ENCODE measurements at regions not wholly inside any gene's neighbourhood (a gene's known extent, or its start where the extent isn't known, plus 50 kb on each side); places are given as distances from the start of the nearest gene placed in this dataset.

- H3K14ac ChIP-seq (ENCODE audit: low read length in 2 of 2), result no peak overlapping the region
- H2BK12ac ChIP-seq (ENCODE audit: low read length in 2 of 2), result no peak overlapping the region
- no peak overlapping the region for H3K4me2 ChIP-seq (ENCODE audit: low read length, poor library complexity, severe bottlenecking)
- 77% methylated on average over 8 of the region's 8 CpGs for WGBS
- peaks cover 17% of the 10 kb centered on the region for H3K9me3 ChIP-seq (ENCODE audit: control insufficient read depth, low read length)
- DNase-seq, result no peak
- no peak overlapping the region for H3K9ac ChIP-seq (ENCODE audit: low read length)
- no peak overlapping the region for H3K4ac ChIP-seq (ENCODE audit: low read depth in 1 of 2, low read length in 2 of 2)
- H4K91ac ChIP-seq (ENCODE audit: low read length), result no peak overlapping the region
- H3K27me3 ChIP-seq (ENCODE audit: control insufficient read depth in 1 of 2, insufficient read depth in 1 of 2, low read length in 2 of 2), result no peaks in the 10 kb centered on the region
- H3K27ac ChIP-seq (ENCODE audit: low read length, poor library complexity, severe bottlenecking), result no peak overlapping the region
- H3K36me3 ChIP-seq (ENCODE audit: control insufficient read depth in 1 of 2, insufficient read depth in 2 of 2, low read depth in 1 of 2, low read length in 2 of 2), result no peaks in the 10 kb centered on the region
- no peak overlapping the region for H3K4me3 ChIP-seq (ENCODE audit: insufficient read depth in 1 of 2, low read depth in 1 of 2, low read length in 2 of 2)
- no peaks in the 10 kb centered on the region for H3K4me1 ChIP-seq (ENCODE audit: control insufficient read depth, insufficient read depth, low read depth, low read length)
- H2BK5ac ChIP-seq (ENCODE audit: low read depth, low read length, poor library complexity, severe bottlenecking), result no peak overlapping the region
- H3K79me1 ChIP-seq (replicated peaks; ENCODE audit: low read length, poor library complexity, severe bottlenecking), result no peaks in the 10 kb centered on the region
- H2AFZ ChIP-seq (ENCODE audit: low read depth, low read length), result no peak overlapping the region
- no peak overlapping the region for H2BK120ac ChIP-seq (ENCODE audit: low read depth, low read length)
- H2BK15ac ChIP-seq (ENCODE audit: low read depth, poor library complexity, severe bottlenecking), result no peak overlapping the region
- no peak overlapping the region for H3K18ac ChIP-seq (ENCODE audit: low read depth in 1 of 2, low read length in 2 of 2)
- no peak overlapping the region for H2AK5ac ChIP-seq (ENCODE audit: low read length, severe bottlenecking)
- H3K23ac ChIP-seq (ENCODE audit: low read length in 2 of 2), result no peak overlapping the region
- no peak overlapping the region for H4K8ac ChIP-seq (ENCODE audit: low read length)
Observed at GRCh38 chr14:82251494-82251893, 717.8 kb upstream of the SEL1L start.

GRCh38 chr14:82270286-82270685 is 736.6 kb upstream of the SEL1L start:
- no peak overlapping the region for H2AK5ac ChIP-seq (ENCODE audit: low read length, severe bottlenecking)
- no peak overlapping the region for H4K8ac ChIP-seq (ENCODE audit: low read length)
- no peak overlapping the region for H2BK120ac ChIP-seq (ENCODE audit: low read depth, low read length)
- no peak overlapping the region for H3K18ac ChIP-seq (ENCODE audit: low read depth in 1 of 2, low read length in 2 of 2)
- no peak overlapping the region for H3K4ac ChIP-seq (ENCODE audit: low read depth in 1 of 2, low read length in 2 of 2)
- H3K9me3 ChIP-seq (ENCODE audit: control insufficient read depth, low read length), result peaks cover 4% of the 10 kb centered on the region
- no peak overlapping the region for H3K23ac ChIP-seq (ENCODE audit: low read length in 2 of 2)
- H3K27me3 ChIP-seq (ENCODE audit: control insufficient read depth in 1 of 2, insufficient read depth in 1 of 2, low read length in 2 of 2), result no peaks in the 10 kb centered on the region
- no peak overlapping the region for H2AFZ ChIP-seq (ENCODE audit: low read depth, low read length)
- H3K14ac ChIP-seq (ENCODE audit: low read length in 2 of 2), result no peak overlapping the region
- no peak overlapping the region for H3K4me2 ChIP-seq (ENCODE audit: low read length, poor library complexity, severe bottlenecking)
- no peaks in the 10 kb centered on the region for H3K36me3 ChIP-seq (ENCODE audit: control insufficient read depth in 1 of 2, insufficient read depth in 2 of 2, low read depth in 1 of 2, low read length in 2 of 2)
- H3K4me1 ChIP-seq (ENCODE audit: control insufficient read depth, insufficient read depth, low read depth, low read length), result no peaks in the 10 kb centered on the region
- H2BK5ac ChIP-seq (ENCODE audit: low read depth, low read length, poor library complexity, severe bottlenecking), result no peak overlapping the region
- H2BK12ac ChIP-seq (ENCODE audit: low read length in 2 of 2), result no peak overlapping the region
- H4K91ac ChIP-seq (ENCODE audit: low read length), result no peak overlapping the region
- H3K9ac ChIP-seq (ENCODE audit: low read length), result no peak overlapping the region
- H3K27ac ChIP-seq (ENCODE audit: low read length, poor library complexity, severe bottlenecking), result no peak overlapping the region
- no peak overlapping the region for H3K4me3 ChIP-seq (ENCODE audit: insufficient read depth in 1 of 2, low read depth in 1 of 2, low read length in 2 of 2)
- no peak overlapping the region for H2BK15ac ChIP-seq (ENCODE audit: low read depth, poor library complexity, severe bottlenecking)
- H3K79me1 ChIP-seq (replicated peaks; ENCODE audit: low read length, poor library complexity, severe bottlenecking), result no peaks in the 10 kb centered on the region
- no peak for DNase-seq

- H3K23ac ChIP-seq (ENCODE audit: low read length in 2 of 2), result no peak overlapping the region
- no peak overlapping the region for H3K4me2 ChIP-seq (ENCODE audit: low read length, poor library complexity, severe bottlenecking)
- no peak overlapping the region for H3K4ac ChIP-seq (ENCODE audit: low read depth in 1 of 2, low read length in 2 of 2)
- no peak overlapping the region for H4K91ac ChIP-seq (ENCODE audit: low read length)
- H3K4me1 ChIP-seq (ENCODE audit: control insufficient read depth, insufficient read depth, low read depth, low read length), result no peaks in the 10 kb centered on the region
- H4K8ac ChIP-seq (ENCODE audit: low read length), result no peak overlapping the region
- H3K18ac ChIP-seq (ENCODE audit: low read depth in 1 of 2, low read length in 2 of 2), result no peak overlapping the region
- no peak overlapping the region for H3K9ac ChIP-seq (ENCODE audit: low read length)
- H3K9me3 ChIP-seq (ENCODE audit: control insufficient read depth, low read length), result peaks cover 4% of the 10 kb centered on the region
- H2BK15ac ChIP-seq (ENCODE audit: low read depth, poor library complexity, severe bottlenecking), result no peak overlapping the region
- H3K27ac ChIP-seq (ENCODE audit: low read length, poor library complexity, severe bottlenecking), result no peak overlapping the region
- H2BK12ac ChIP-seq (ENCODE audit: low read length in 2 of 2), result no peak overlapping the region
- no peaks in the 10 kb centered on the region for H3K36me3 ChIP-seq (ENCODE audit: control insufficient read depth in 1 of 2, insufficient read depth in 2 of 2, low read depth in 1 of 2, low read length in 2 of 2)
- no peak overlapping the region for H2BK120ac ChIP-seq (ENCODE audit: low read depth, low read length)
- no peak overlapping the region for H2AK5ac ChIP-seq (ENCODE audit: low read length, severe bottlenecking)
- H2AFZ ChIP-seq (ENCODE audit: low read depth, low read length), result no peak overlapping the region
- no peak overlapping the region for H2BK5ac ChIP-seq (ENCODE audit: low read depth, low read length, poor library complexity, severe bottlenecking)
- DNase-seq, result no peak
- no peak overlapping the region for H3K14ac ChIP-seq (ENCODE audit: low read length in 2 of 2)
- H3K4me3 ChIP-seq (ENCODE audit: insufficient read depth in 1 of 2, low read depth in 1 of 2, low read length in 2 of 2), result no peak overlapping the region
- no peaks in the 10 kb centered on the region for H3K79me1 ChIP-seq (replicated peaks; ENCODE audit: low read length, poor library complexity, severe bottlenecking)
- H3K27me3 ChIP-seq (ENCODE audit: control insufficient read depth in 1 of 2, insufficient read depth in 1 of 2, low read length in 2 of 2), result no peaks in the 10 kb centered on the region
Observed at GRCh38 chr14:82298811-82299210, 765.2 kb upstream of the SEL1L start.

GRCh38 chr14:82309199-82309598 is 775.5 kb upstream of the SEL1L start:
- Histone ChIP-seq H3K18ac (ENCODE audit: low read depth in 1 of 2, low read length in 2 of 2) (no peak overlapping the region), H3K36me3 (ENCODE audit: control insufficient read depth in 1 of 2, insufficient read depth in 2 of 2, low read depth in 1 of 2, low read length in 2 of 2) (no peaks in the 10 kb centered on the region), H2BK12ac (ENCODE audit: low read length in 2 of 2) (no peak overlapping the region), H3K9me3 (ENCODE audit: control insufficient read depth, low read length) (peaks cover 21% of the 10 kb centered on the region), H3K79me1 (replicated peaks; ENCODE audit: low read length, poor library complexity, severe bottlenecking) (no peaks in the 10 kb centered on the region), H4K91ac (ENCODE audit: low read length) (no peak overlapping the region), H2BK5ac (ENCODE audit: low read depth, low read length, poor library complexity, severe bottlenecking) (no peak overlapping the region), H3K4me3 (ENCODE audit: insufficient read depth in 1 of 2, low read depth in 1 of 2, low read length in 2 of 2) (no peak overlapping the region), H3K27me3 (ENCODE audit: control insufficient read depth in 1 of 2, insufficient read depth in 1 of 2, low read length in 2 of 2) (no peaks in the 10 kb centered on the region), H3K4me2 (ENCODE audit: low read length, poor library complexity, severe bottlenecking) (no peak overlapping the region), H3K14ac (ENCODE audit: low read length in 2 of 2) (no peak overlapping the region), H3K4ac (ENCODE audit: low read depth in 1 of 2, low read length in 2 of 2) (no peak overlapping the region), H3K9ac (ENCODE audit: low read length) (no peak overlapping the region), H2AK5ac (ENCODE audit: low read length, severe bottlenecking) (no peak overlapping the region), H3K4me1 (ENCODE audit: control insufficient read depth, insufficient read depth, low read depth, low read length) (no peaks in the 10 kb centered on the region), H3K23ac (ENCODE audit: low read length in 2 of 2) (no peak overlapping the region), H2AFZ (ENCODE audit: low read depth, low read length) (no peak overlapping the region), H3K27ac (ENCODE audit: low read length, poor library complexity, severe bottlenecking) (no peak overlapping the region), H4K8ac (ENCODE audit: low read length) (no peak overlapping the region), H2BK15ac (ENCODE audit: low read depth, poor library complexity, severe bottlenecking) (no peak overlapping the region), H2BK120ac (ENCODE audit: low read depth, low read length) (no peak overlapping the region)
- no peak for DNase-seq
- 62% methylated on average over 2 of the region's 2 CpGs for WGBS
